Activated CD4-positive, alpha-beta T cell treated with anti-CD3 and anti-CD28 coated beads for 48 hours (primary cell): ENCODE measurements at regions not wholly inside any gene's neighbourhood (a gene's known extent, or its start where the extent isn't known, plus 50 kb on each side); places are given as distances from the start of the nearest gene placed in this dataset.
A peak's percentile ranks its signal among the peaks of the same experiment; 100 is the strongest.
"Not testable (repeated sequence)": the region's sequence is repeated elsewhere in the genome, so short reads cannot be mapped to it uniquely, and the experiment has no call there.

Experiments
- DNase-seq: peaks from one replicate; pipeline ENCODE4 v3.0.0-alpha.2; 2020

DNA sequence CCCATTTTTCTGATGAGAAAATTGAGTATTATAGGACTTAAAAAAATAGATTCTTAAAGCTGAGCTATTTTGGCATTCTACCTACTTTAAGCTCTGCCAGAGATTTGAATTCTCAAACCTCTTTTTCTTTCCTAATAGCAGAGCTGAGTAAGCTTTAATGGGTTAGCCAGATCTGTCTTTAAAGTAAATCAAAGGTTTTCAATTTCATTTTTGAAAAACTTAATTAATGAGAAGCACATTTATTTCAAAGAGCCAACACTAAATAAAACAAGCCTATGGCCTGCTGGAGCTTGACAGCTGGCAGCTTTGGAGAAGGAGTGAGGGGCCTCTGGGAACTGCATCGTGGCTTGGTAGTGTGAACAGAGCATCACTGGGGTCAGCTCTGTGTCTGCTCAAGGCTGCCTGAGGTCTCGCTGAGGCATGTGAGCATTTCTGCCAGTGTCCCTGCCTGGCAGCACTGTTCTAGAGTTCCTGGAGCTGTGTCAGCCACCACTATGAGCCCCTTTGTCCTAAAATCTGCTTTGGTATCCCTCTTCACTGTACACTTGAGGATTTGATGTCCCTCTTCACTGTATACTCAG is 50.4 kb upstream of the PRSS23 start:
- no peak for DNase-seq

DNA sequence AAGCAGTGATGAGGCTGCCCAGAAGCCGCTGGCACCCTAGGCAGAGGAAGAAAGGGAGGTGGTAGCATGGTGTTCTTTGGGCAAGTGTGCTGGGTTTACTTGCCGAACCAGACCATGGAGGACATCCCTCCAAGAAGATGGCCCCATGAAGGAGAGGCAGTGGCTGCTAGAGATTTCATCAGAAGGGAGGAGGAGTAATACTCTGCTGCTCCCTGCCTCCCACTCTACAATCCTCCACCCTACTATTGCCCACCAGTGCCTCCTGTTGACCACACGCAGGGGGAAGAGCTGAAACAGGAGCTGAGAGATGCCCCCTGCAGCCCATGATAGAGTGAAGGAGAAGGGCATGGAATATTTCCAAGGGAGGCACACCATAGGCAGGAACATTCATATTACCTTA is 51.0 kb upstream of the PRSS23 start:
- no peak for DNase-seq

GRCh38 chr11:86748296-86748695 is 52.0 kb upstream of the PRSS23 start:
- no peak for DNase-seq

GRCh38 chr11:86747801-86748200 is 52.5 kb upstream of the PRSS23 start:
- no peak for DNase-seq

- no peak for DNase-seq
These were observed 53.8 kb upstream of the PRSS23 start for GRCh38 chr11:86746514-86746913.

DNA sequence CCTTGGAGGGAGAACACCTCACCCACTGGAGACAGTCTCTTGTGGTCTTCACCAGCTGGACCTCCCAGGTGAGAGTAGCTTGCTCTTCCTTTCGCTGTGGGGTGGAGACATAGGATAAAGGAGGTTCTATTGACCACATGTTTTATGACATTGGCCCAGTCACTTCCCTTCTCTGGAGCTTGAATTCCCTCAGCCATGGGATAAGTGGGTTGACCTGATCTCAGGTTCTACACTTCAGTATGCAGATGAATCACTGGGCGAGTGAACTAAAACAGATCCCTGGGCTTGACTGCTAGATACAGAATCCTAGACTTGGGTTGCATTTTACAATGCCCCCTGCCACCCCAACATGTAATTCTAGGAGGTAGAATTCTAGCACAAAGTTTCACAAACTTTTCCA is 54.8 kb upstream of the PRSS23 start:
- no peak for DNase-seq

GRCh38 chr11:86743223-86744118 is 56.9 kb upstream of the PRSS23 start:
- DNase-seq, result peak; percentile 74

DNA sequence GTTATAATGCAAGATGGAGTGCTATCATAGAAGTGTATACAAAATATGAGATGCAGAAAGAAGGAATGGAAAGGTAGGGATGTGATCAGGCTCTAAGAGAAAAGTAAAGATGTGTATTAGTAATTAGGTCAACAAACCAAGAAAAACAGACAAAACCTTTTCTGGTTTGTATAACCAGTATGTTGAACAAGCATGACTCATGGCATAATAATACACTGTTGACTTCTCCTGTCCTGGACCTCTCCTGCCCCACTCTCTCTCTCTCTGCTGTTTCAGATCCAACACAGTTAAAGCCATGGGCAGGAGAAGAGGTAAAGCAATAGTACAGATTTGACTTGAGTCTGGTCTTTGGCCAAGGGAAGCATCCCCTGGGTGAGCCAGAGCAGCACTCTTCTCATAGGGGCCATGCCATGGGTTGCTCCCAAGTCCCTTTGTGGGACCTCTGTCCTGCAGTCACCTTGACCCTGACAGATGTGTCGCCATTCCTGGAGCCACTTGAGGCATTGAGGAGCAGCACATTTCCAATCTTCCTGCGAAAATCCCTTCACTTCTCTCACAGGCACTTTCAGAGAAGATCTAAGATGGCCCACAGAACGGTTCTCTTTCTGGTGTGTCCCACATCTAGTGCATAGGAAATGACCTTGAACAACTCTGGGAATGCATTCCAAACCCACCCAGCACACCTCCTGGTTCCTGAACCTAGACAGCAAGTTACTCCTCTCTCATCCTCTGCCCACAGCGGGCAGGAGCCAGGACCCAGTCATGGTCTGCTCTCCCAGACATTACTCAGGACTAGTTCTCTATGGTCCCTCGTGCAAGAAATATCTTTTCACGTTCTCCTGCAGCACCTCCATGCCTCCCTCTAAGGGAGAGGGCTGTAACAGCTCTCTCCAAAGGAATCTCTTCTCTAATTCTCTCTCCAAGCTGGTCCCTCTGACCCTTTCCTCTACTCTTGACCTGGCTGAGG is 58.2 kb upstream of the PRSS23 start:
- DNase-seq, result no peak

DNA sequence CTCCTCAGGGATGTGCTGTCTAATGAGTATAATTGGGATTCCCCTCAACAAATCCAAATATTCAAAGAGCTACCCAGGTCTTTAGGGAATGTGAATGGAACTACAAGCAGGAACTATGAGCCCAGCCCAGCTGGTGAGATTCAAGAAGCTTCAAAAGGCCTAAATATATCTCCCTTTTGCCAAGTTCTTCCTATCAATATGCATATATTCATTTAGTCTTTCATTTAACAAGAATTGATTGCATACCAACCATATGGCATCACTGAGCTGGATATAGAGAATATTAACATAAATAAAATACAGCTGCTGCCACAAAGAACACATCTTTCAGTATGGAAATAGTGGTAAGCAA is 58.9 kb upstream of the PRSS23 start:
- no peak for DNase-seq

- peak; percentile 55 for DNase-seq
These were observed 59.5 kb upstream of the PRSS23 start for GRCh38 chr11:86740628-86741483.

DNA sequence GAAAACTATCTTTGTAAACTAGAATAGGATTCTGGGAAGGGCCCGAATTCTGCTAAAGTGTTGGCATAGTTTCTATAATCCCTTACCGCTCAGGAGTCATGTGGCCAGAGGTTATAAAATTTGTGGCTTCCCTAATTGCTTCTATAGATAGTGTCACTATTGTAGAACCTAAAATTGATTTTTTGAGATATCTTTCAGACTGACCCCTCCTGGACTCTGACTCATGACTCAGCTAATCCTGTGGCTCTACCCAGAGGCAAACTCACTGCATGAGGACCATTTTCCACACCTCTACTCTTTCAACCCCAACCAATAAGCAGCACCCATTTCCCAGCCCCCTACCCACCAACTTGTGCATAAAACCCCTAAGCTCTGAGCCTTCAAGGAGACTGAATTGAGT is 61.8 kb upstream of the PRSS23 start:
- no peak for DNase-seq

DNA sequence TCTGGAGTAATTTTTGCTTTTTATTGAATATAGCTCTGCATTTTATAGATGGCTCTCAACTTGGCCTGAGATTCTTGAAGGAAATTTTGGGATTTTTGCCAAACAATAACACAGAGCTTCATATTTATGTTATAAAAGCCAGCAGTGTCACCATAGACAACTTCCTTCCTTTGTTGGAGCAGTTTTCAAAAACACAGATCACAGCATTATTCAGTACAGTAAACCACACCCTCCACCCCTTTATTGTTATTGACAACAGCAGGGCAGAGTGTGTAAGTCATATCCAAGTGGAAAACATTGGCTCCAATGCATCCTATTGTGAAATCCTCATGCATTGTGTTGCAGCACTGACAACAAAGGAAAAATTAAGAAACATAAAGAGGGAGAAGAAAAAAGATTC is 62.6 kb upstream of the PRSS23 start:
- DNase-seq, result no peak

DNA sequence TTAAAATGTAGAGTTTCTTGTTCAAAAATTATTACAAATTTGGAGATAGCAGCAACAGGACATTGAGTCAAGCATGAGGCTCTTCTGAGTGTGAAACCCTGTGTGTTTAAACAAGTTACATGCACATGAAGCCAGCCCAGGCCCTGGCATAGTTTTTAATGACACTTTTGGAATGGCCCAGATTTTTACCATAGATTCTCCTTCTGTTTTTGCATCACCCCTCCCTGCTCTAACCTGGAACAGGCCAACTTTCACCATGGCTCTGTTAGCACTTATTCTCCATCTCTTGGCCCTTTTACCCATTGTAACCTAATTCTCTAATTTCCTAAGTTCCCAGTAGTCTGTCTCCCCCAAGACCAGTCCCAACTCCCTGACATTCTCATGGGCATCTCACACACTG is 63.1 kb upstream of the PRSS23 start:
- no peak for DNase-seq

GRCh38 chr11:86736291-86737143 is 63.8 kb upstream of the PRSS23 start:
- DNase-seq, result no peak

GRCh38 chr11:86735451-86736290 is 63.3 kb upstream of the ME3 start:
- DNase-seq, result no peak

GRCh38 chr11:86732739-86733138 is 60.3 kb upstream of the ME3 start:
- DNase-seq, result not testable (repeated sequence)

GRCh38 chr11:86732286-86732685 is 59.9 kb upstream of the ME3 start:
- not testable (repeated sequence) for DNase-seq

DNA sequence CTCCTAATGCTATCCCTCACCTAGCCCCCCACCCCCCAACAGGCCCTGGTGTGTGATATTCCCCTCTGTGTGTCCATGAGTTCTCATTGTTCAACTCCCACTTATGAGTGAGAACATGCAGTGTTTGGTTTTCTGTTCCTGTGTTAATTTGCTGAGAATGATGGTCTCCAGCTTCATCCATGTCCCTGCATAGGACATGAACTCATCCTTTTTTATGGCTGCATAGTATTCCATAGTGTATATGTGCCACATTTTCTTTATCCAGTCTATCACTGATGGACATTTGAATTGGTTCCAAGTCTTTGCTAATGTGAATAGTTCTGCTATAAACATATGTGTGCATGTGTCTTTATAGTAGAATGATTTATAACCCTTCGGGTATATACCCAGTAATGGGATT is 57.2 kb upstream of the ME3 start:
- not testable (repeated sequence) for DNase-seq

DNA sequence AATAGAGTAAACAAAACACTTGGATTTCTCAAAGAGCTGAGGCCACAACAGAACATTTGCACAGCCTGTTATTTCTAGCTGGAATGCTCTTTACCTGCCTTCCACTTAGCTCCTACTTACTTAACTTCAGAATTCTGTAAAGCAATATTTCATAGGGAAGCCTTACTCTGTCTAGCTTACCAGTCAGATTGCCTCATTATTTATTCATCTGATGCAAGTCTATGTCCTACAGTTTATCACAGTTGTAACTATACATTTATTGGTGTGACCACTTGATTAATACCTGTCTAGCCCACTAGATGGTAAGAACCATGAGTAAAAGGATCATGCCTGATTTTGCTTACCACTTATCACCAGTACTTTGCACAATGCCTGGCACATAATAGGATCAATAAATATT is 56.1 kb upstream of the ME3 start:
- no peak for DNase-seq

DNA sequence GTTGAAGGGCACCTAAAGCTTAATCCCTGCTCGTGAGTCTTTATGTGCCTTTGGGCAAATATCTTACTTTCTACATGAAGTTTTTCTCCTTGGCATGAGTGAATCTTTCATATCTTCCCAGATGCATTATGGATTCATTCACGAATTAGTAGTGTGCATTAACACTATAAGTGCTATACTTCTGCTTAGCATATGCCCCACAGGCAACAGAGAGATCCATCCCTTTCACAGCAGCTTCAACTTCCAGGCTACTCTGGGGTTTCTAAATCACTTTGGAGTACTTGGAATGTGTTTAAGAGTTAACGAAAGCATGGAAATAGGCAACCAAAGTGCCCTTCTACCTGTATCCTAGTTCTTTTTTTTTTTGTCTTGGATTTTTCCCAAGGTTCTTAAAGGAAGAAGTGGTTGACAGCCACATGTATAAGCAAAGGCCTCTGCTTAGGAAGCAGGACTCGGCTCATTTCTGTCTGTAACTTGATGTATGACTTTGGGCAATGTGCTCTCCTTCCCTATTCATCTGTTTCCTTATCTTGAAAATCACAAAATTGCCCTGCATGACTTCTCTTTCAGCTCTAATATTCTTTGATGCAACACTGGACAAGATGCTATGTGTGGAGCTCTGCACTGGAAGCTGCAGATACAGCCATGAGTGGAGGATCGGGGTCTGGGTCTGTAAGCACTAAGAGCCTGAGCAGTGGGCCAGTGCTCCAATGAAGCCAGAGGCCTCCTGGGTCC is 54.5 kb upstream of the ME3 start:
- no peak for DNase-seq
